ENCODE measurements at regions not wholly inside any gene's neighbourhood (a gene's known extent, or its start where the extent isn't known, plus 50 kb on each side); places are given as distances from the start of the nearest gene placed in this dataset.

GRCh38 chr2:76197842-76198448 is 487.2 kb upstream of the GCFC2 start:
- TF ChIP-seq EZH2 (IDR thresholded peaks at IDR 0.05; ENCODE audit: insufficient read depth, poor library complexity, severe bottlenecking), result no peak
- no peak for TF ChIP-seq EZH2phosphoT487 (IDR thresholded peaks at IDR 0.05; ENCODE audit: insufficient read depth, low read depth)

Measured in GM23248 (cell line).